ENCODE measurements at regions not wholly inside any gene's neighbourhood (a gene's known extent, or its start where the extent isn't known, plus 50 kb on each side); places are given as distances from the start of the nearest gene placed in this dataset.

DNA sequence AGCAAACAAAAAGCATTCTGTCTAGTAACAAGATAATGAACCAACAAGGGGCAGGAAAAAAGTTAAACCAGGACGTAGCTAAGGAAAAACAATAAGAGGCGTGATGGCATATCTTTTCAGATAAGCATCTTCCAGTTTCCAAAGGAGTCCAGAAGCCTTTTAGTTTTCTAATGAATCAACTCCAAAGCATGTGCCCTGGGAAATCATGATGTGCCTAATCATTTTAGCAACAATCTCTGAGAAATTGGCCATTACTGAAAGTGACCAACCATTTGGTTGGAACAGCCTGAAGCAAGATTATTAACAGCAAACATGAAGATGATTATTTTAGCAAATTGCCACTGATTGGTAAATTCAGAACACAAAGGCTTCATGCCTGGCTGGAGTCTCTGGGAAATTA lies 440.9 kb upstream of the MAF start:
- no peak for DNase-seq (ENCODE audit: low spot score)

DNA sequence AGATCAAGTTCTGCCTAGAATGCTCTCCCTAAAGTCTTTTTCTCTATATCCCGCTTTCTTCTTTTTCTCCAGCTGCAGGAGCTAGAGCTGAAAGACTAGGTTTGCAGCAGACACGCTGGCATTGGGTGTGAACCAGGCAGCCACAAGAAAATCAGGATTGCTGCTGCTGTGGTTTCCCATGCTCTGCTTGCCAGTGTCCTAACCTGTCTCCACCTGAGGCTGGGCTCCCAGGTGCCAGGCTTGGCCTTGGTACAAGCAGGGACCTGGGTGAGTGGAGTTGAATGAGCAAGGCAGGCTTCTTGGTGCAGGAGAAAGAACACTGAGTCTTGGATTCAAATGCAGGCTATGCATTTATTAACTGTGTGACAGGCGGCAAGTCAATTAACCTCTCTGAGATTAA lies 440.3 kb upstream of the MAF start:
- DNase-seq (ENCODE audit: low spot score): no peak

DNA sequence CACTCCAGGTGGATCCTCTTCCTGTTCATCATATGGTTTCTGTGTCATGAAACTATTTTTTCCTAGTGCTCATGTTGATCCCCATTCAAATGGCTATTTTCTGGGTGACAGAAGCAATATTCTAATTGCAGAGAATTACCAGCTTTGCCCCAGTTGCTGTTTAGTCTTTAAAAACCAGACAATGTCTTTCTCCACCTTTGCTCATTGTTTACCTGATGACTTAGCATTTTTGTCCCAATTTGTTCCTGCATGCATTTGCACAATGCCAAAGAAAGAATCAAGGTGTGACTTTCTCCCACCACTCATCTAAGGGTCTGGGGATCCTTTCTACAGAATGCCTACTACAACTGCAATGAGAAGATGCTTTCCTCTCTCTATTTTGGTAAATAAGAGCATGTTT lies 439.9 kb upstream of the MAF start:
- DNase-seq (ENCODE audit: low spot score): no peak

DNA sequence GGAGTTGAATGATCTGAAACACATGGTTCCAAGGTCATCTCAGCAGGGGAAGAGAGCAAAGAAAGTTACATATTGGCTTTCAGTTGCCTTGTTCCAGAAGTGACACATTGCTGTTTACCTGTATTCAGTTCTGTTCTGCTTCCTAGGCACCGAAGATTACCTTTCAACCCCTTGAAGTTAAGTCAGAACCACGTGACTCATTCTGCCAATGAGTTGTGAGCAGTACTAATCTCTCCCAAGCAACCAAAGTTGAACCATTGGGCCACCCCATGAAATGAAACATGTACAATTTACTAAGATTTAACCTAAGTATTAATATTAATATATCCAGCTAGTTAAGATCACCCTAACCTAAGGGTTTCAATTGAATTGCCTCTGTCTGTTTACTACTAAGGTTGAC lies 439.2 kb upstream of the MAF start:
- no peak for DNase-seq (ENCODE audit: low spot score)

DNA sequence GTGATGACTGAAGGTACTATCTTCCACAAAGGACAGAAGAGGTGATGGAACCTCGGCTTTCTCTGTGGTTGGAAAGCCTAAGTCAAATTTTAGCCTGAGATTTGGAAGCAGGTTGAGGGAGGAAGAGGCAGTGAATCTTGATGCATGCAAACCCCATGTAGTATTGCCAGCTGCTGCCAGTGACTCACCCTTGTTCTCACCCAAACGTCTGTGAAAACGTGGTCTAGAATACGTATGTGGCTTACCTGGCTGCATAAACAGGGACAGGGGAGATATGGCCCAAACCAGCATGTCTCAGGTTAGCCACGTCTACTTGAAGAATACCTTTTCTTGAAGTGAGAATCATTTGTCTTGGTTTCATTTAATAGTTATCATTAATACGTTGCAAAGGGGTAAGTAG lies 438.0 kb upstream of the MAF start:
- no peak for DNase-seq (ENCODE audit: low spot score)

DNA sequence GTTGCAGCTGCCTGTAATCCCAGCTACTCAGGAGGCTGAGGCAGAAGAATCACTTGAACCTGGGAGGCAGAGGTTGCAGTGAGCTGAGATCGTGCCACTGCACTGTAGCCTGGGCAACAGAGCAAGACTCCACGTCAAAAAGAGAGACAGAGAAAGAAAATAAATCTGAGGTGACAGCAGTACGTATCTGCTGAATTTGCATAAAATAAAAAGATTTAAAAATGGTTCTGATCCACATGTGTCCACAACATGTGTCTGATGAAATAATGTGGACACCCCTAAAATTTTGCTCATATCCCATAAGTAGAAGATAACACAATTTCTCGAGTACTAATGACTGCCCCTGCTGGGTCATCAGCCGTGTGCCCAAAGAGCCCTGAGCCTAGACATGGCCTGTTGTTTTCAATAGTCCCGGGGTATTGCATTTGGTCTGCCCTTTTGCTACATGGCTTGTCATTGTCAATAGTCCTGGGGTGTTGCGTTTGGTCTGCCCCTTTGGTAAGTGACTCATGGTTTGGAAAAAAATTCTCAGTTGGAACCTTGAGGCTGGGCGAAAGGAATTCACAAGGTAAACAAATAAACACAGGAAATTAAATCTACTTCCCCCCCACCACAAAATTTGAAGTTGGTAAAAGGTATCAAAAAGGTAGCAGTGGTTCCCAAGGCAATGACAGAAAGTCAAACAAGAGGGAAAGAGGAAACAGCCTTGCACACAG lies 434.6 kb upstream of the MAF start:
- DNase-seq (ENCODE audit: low spot score): no peak

DNA sequence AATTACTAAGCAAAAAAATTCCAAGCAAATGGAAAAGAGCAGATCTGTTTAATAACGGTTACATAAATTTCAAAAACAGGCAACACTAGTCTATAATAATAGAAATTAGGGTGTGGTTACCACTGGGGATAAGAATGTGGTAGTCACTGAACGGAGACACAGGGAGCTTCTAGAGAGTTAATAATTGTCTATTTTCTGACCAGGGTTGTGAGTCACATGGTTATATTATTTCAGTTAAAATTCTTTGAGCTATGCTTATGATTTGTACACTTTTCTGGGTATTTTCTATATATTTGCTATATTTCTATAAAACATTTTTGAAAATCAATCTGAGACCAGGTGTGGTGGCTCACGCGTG lies 433.9 kb upstream of the MAF start:
- DNase-seq (ENCODE audit: low spot score): no peak

DNA sequence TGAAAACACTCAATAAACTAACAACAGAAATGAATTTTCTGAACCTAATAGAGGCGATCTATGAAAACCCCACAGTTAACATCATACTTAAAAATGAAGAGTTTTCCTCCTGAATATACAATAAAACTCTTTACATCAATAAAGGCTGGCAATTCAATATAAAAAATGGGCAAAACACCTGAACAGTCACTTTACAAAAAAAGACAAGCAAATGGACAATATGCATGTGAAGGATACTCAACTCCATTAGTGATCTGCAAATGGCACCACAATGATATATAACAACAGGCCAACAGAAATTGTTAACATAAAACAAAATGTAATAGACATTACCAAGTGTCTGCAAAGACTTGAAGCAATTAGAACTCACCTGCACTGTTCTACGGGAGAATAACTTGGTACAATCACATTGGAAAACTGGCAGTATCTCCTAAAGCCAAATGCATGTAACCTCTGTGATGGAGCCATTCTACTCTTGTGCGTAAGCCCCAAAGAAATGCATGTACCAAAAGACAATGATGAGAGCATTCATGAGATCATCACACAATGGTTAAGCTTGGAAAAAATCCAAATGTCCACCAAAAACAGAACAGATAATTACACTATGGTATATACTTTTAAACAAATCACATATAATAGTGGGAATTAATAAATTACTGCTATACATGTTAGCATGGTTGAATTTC lies 433.4 kb upstream of the MAF start:
- no peak for DNase-seq (ENCODE audit: low spot score)

DNA sequence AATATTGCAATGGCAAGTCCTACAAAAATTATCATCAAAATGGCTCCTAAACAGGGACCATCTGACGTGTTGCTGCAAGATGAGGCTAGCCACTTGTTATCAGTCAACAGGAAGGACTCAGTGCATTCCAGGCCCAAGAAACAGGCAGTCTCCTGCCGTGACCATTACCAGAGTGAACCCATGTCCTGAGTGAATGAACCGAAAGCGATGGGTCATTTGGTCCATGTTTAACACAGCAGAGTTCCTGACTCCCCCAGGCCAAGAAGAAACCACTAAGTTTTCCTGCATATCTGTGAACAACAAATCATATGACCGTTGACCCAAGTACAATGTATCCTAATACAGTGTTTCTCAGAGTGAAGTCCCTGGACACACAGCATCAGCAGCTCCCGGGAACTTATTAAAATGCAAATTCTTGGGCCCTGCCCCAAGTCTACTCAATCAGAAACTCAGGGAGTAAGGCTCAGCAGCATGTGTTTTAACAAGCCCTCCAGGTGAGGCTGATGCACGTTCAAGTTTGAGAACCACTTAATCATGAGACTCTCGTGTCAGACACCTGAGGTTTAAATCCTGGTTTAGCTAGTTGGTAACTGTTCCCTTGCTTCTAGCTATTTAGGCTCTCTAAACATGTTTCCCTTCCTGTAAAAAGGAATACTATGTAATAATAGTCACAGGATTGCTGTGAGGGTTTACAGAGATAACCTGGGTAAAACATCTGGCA lies 429.4 kb upstream of the MAF start:
- no peak for DNase-seq (ENCODE audit: low spot score)

DNA sequence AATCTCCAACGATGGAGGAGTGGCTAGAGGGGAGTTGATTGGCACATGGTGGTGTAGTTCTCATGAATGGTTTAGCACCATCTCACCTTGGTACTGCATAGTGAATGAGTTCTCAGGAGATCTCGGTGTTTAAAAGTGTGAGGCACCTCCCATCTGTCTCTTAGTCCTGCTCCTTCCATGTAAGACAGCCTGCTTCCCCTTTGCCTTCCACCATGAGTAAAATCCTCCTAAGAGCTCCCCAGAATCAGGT lies 428.8 kb upstream of the MAF start:
- no peak for DNase-seq (ENCODE audit: low spot score)

DNA sequence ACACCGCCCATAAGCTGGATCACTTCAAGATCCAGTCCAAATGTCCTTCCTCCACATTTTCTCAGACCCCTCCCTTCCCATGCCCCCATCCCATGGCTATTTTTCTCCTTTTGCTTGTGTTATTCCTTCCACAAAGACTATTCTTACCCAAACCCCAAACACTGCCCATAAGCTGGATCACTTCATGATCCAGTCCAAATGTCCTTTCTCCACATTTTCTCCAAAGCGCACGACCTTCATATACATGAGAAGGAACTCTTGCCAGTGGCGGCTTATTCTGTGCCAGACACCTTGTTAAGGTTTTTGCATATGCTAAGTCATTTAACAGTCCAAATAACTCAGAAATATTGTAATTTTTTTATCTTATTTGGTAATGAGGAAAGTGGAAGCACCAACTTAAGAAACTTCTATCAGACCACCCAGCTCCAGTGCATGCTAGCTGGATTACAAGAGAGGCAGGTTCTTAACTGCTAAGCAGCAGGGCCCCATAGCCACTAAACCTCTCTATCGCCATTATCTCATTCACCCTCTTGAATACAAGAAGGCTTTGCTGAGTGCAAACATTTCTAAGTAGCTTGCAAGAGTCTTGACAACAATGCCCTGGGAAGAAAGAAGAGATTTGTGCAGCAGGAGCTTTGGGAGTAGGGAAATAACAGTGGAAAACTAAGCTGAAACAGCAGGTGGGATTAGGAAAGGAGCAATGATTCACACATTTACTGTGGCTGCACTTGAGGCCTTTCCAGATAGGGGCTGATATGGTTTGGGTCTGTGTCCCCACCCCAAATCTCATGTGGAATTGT lies 428.2 kb upstream of the MAF start:
- no peak for DNase-seq (ENCODE audit: low spot score)

DNA sequence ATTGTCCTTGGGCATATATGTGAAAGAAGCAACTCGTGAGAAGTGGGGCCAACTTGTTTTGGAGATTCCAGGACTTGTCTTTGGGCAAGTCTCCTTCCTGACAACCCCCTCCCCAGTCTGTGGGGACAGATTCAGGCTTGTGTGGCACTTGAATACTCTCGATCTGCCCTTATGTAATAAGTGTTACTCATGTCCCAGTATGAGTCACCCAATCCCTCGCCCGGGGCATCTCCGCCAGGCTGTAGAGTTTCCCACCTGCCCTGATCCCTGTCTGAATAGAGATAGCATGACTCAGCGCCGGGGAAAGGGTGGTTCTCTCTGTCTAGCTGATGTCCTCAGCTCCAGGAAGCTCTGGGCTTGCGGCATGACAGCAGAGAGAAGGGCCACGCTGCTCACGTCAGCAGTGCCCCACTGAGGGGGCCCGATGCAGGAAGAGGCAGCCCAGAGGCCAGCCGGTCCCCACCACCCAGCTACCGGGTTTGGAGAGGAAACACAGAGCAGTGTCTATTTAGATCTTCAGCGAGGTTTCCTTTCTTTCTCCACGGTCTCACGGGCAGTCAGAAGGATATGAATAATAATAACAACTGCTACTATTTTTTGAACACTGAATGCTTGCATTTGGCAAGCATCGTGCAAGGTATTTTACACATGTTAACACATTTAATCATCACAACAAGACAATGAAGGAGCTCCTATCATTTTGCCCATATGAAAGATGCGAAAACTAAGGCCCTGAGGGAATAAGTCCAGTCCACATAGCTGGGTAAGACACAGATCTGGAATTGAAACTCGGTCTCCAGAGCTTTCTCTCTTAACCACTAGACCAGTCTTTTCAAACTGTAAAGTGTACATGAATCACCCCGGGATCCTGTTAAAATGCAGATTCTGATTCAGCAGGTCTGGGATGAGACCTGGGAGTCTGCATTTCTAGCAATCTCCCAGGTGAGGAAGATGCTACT lies 426.7 kb upstream of the MAF start:
- peak; percentile 92 for DNase-seq (ENCODE audit: low spot score)

DNA sequence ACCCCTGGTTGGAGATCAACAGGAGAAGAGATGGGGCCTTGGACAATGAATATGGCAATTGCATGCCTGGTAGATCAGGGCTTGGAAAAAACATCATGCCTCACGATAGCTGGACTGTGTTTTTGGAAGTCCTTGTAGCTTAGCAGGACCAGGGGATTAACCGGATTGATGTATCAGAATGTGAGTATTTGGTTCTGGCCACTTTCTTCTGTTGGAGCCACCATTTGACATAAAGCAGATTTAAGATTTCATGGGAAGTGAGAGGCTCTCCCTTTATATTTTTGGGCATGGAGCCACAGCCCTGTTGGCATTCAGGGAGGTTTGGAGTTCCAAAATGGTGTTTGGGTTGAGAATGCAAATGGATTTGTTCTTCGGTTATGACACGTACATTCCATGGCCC lies 424.7 kb upstream of the MAF start:
- no peak for DNase-seq (ENCODE audit: low spot score)

DNA sequence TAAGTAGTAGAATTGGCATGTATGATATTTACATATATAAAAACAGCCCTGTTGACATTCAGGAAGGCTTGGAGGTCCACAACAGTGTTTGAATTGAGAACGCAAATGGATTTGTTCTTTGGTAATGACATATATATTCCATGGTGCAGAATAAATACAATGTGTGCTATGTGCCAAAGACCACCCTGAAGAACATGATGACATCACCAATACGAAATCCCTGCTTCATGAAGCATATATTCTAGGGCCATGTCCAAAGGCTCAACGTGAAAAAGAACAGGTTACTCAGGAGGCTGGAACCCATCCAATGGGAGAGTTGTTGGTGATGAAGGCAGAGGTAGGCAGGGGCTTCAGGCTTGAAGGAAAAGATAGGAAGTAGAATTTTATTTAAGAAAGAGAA lies 423.9 kb upstream of the MAF start:
- no peak for DNase-seq (ENCODE audit: low spot score)

DNA sequence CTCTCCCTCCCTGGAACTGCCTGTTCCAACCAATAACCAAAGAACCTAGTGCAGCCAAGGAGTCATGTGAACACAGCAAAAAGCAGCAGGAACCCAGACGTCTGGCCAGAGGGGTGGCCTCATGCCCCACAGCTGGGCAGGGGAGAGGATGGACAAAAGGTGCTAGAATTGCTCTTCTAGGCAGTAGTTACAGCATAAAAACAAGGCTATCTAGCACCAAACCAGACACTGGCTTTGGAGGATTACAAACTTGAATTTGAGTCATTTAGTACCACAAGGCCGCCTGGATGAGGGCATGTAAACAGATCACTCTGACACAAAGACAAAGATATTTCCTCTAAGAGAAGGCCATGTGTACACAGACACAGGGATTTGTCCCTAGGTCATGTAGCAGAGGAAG lies 423.3 kb upstream of the MAF start:
- no peak for DNase-seq (ENCODE audit: low spot score)

DNA sequence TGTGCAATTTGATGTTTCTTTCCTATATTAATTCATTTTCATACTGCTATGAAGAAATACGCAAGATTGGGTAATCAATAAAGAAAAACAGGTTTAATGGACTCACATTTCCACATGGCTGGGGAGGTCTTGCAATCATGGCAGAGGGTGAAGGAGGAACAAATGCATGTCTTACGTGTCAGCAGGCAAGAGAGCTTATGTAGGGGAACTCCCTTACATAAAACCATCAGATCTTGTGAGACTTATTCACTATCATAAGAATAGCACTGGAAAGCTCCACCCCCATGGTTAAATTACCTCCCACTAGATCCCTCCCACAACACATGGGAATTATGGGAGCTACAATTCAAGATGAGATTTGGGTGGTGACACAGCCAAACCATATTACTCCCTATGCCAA lies 418.9 kb upstream of the MAF start:
- DNase-seq (ENCODE audit: low spot score): no peak

DNA sequence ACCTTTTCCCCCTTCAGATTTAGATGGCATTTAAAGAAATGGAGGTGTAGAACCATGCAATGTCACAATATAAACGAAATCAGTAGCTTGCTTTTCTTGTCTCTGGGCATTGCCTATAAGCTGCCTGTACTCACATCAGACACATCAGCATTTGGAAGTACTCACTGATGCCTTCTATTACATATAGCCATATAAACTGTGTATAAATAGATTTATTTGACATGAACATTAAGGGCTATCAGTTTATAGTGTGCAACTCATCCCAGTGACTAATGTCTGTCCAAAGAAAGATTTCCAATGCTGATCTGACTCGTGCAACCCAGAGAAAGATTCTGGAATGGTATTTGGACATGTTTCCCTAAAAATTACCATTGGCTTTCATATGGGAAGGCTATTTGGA lies 417.9 kb upstream of the MAF start:
- DNase-seq (ENCODE audit: low spot score): no peak

DNA sequence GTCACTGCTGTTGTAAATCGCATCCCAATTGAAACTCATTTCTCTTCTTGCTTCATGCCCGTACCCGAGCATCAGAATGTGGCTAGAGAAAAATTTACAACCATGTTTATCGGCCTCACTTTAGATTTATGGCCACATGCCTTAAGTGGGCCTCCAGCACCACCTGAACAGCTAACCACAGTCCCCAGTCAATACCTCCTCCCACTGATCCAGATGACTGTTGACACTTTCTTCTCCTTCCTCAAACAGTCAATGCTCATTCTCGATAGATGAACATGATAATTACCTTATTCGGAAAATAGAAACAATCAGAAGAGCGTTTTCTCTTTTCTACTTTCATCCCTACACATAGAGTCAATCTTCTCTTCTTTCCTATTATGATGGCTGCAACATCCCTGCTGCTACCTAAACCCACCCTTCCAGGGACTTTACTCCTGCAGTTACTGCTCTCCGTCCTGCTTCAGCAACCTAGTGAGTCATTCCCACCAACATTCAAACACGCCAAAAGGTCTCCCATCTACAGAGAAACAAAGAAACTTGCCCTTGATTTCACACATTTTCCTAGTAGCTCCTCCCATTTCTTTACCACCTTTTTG lies 416.3 kb upstream of the MAF start:
- no peak for DNase-seq (ENCODE audit: low spot score)

DNA sequence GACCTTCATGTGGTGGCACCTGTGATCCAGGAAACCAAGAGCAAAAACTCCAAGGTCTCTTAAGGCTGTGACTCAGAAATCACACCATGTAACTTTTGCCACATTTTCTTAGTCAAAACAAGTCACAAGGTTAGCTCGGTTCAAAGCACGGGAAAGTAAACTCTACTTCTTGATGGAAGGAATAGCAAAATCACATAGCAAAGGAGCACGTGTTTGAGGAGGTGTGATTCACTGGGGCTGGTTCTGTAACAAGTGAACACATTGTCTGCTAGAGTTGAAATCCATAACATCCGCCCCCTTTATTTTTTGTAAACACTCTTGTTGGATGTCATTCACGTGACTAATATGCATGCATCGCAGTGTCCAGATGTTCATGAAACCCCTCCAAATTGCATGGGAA lies 415.0 kb upstream of the MAF start:
- no peak for DNase-seq (ENCODE audit: low spot score)

DNA sequence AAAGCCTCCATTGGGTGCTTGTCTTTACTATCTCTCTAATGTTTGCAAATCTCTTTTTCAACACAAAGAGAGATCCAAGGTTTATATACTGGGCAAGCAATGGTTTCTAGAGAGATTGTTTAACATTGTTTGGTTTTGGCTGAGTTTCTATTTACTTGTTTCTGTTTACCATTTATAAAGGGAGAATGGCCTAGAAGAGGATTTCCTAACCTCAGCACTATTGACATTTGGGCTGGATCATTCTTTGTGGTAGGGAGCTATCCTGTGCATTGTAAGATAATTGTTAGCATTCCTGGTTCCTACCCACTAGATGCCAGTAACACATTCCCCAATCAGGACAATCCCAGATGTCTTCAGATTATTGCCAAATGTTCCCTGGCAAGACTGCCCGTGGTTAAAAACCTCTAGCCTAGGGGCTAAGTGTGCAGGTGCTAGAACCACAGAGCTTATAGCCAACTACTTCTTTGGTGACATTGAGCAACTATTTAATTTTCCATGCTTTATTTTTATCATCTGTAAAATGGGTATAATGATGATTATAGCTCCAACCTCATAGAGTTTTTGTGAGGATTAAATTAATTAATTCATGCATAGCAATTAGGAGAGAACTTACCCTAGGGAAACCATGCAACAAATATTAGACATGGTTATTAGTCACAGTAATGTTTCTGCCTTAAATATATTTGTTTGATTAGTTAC lies 413.9 kb upstream of the MAF start:
- DNase-seq (ENCODE audit: low spot score): no peak

DNA sequence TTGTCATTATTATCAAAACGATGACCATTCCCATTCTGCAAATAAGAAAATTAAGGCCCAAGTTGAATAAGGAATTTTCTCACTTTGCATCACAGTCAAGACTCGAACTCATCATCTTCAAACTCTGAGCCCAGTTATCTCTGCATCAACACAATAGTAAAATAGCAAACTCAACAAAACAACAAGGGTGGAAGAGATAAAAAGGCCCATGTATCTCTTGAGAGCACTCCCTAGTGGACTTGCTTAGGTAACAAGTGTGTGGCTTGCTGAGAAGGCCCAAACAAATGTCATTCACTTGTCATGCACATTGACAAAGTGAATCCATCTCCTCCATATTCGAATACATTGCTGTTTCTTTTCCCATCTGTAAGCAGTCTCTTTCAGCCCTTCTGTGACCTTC lies 412.0 kb upstream of the MAF start:
- DNase-seq (ENCODE audit: low spot score): no peak

Measured in AG20443 (cell line).